ENCODE measurements at regions not wholly inside any gene's neighbourhood (a gene's known extent, or its start where the extent isn't known, plus 50 kb on each side); places are given as distances from the start of the nearest gene placed in this dataset.

DNA sequence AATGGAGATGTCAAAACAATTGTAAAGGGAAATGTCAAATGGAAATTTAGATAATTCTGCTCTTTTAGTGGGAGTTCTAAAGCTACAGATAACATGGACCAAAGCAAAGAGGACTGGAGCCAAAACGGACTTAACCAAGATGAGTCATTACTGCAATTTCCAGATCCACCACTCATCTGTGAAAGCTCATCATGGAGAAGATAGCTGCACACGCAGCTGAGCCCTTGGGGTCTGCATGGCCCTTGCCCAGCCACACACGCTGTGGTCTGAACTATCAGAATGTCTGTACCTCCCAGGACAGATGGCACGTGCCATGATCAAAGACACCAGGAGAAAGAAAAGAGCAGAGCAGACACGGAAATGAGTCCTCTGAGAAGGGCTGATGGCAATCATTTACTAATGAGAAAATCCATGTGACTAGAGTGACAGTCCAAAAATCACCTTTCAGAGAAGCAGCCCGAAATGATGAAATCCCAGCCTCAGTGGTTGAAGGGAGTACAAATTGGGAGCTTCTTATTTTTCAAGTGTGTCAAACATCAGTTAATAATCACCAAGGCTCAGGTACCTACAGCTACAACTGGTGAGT is 177.9 kb upstream of the MGMT start:
- TF ChIP-seq, protein P1, sequence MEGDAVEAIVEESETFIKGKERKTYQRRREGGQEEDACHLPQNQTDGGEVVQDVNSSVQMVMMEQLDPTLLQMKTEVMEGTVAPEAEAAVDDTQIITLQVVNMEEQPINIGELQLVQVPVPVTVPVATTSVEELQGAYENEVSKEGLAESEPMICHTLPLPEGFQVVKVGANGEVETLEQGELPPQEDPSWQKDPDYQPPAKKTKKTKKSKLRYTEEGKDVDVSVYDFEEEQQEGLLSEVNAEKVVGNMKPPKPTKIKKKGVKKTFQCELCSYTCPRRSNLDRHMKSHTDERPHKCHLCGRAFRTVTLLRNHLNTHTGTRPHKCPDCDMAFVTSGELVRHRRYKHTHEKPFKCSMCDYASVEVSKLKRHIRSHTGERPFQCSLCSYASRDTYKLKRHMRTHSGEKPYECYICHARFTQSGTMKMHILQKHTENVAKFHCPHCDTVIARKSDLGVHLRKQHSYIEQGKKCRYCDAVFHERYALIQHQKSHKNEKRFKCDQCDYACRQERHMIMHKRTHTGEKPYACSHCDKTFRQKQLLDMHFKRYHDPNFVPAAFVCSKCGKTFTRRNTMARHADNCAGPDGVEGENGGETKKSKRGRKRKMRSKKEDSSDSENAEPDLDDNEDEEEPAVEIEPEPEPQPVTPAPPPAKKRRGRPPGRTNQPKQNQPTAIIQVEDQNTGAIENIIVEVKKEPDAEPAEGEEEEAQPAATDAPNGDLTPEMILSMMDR (IDR thresholded peaks at IDR 0.05) = no peak
- no peak for TF ChIP-seq POLR2A (IDR thresholded peaks at IDR 0.05)

All from lower leg skin (tissue), 3 donors.